HEK293T (cell line): ENCODE measurements at regions not wholly inside any gene's neighbourhood (a gene's known extent, or its start where the extent isn't known, plus 50 kb on each side); places are given as distances from the start of the nearest gene placed in this dataset.

Experiments
- BHLHE40 ChIP-seq: fragments of 450-650 bp; IDR thresholded peaks from 2 replicates; pipeline ENCODE4 v1.6.1; 2016; ENCODE audit warnings: mild to moderate bottlenecking, moderate library complexity, borderline replicate concordance
- ELF4 ChIP-seq: fragments of 450-650 bp; IDR thresholded peaks from 2 replicates; pipeline ENCODE4 v1.6.1; 2017; ENCODE audit warnings: antibody characterized with exemption
- FOXM1 ChIP-seq: fragments of 450-650 bp; IDR thresholded peaks from 2 replicates; pipeline ENCODE4 v1.6.1; 2017; ENCODE audit warnings: mild to moderate bottlenecking, borderline replicate concordance
- HDGF ChIP-seq: fragments of 450-650 bp; IDR thresholded peaks from 2 replicates; pipeline ENCODE4 v1.6.1; 2017; ENCODE audit warnings: antibody characterized with exemption, borderline replicate concordance
- L3MBTL2 ChIP-seq: fragments of 450-650 bp; conservative IDR thresholded peaks from 2 replicates; pipeline ENCODE4 v1.6.1; 2016; ENCODE audit warnings: mild to moderate bottlenecking
- LEF1 ChIP-seq: fragments of 450-650 bp; IDR thresholded peaks from 2 replicates; pipeline ENCODE4 v1.6.1; 2017; ENCODE audit warnings: mild to moderate bottlenecking, borderline replicate concordance
- NFRKB ChIP-seq: fragments of 450-650 bp; IDR thresholded peaks from 2 replicates; pipeline ENCODE4 v1.6.1; 2016; ENCODE audit warnings: mild to moderate bottlenecking, moderate library complexity
- SP1 ChIP-seq: fragments of 450-650 bp; IDR thresholded peaks from 2 replicates; pipeline ENCODE4 v1.6.1; 2017
- SUZ12 ChIP-seq: fragments of 450-650 bp; IDR thresholded peaks from 2 replicates; pipeline ENCODE4 v1.6.1; 2016; ENCODE audit warnings: mild to moderate bottlenecking
- ZNF384 ChIP-seq: fragments of 450-650 bp; IDR thresholded peaks from 2 replicates; pipeline ENCODE4 v1.6.1; 2016
- TF ChIP-seq, protein P1 (sequence below): fragments of 450-650 bp; IDR thresholded peaks from 2 replicates; pipeline ENCODE4 v1.6.1; 2016

GRCh38 chr22:22737590-22737989 is 93.2 kb downstream of the GGTLC2 start:
- TF ChIP-seq ELF4: no peak
- TF ChIP-seq, protein P1, sequence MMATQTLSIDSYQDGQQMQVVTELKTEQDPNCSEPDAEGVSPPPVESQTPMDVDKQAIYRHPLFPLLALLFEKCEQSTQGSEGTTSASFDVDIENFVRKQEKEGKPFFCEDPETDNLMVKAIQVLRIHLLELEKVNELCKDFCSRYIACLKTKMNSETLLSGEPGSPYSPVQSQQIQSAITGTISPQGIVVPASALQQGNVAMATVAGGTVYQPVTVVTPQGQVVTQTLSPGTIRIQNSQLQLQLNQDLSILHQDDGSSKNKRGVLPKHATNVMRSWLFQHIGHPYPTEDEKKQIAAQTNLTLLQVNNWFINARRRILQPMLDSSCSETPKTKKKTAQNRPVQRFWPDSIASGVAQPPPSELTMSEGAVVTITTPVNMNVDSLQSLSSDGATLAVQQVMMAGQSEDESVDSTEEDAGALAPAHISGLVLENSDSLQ: no peak
- no peak for TF ChIP-seq SP1
- TF ChIP-seq SUZ12: no peak
- no peak for TF ChIP-seq HDGF
- TF ChIP-seq FOXM1: no peak
- no peak for TF ChIP-seq LEF1
- no peak for TF ChIP-seq ZNF384
- TF ChIP-seq L3MBTL2: no peak
- TF ChIP-seq NFRKB: no peak
- TF ChIP-seq BHLHE40: no peak
